ENCODE measurements at regions not wholly inside any gene's neighbourhood (a gene's known extent, or its start where the extent isn't known, plus 50 kb on each side); places are given as distances from the start of the nearest gene placed in this dataset.

- no peak overlapping the region for H3K4me3 ChIP-seq (ENCODE audit: control insufficient read depth, low read depth, low read length)
- no peak for TF ChIP-seq CTCF (conservative IDR thresholded peaks at IDR 0.05; ENCODE audit: control insufficient read depth, insufficient read depth, low read depth, low read length)
- DNase-seq (ENCODE audit: low read depth), result peak; percentile 78
Measured at GRCh38 chr1:244347942-244348341, 103.8 kb downstream of the ADSS2 start.

DNA sequence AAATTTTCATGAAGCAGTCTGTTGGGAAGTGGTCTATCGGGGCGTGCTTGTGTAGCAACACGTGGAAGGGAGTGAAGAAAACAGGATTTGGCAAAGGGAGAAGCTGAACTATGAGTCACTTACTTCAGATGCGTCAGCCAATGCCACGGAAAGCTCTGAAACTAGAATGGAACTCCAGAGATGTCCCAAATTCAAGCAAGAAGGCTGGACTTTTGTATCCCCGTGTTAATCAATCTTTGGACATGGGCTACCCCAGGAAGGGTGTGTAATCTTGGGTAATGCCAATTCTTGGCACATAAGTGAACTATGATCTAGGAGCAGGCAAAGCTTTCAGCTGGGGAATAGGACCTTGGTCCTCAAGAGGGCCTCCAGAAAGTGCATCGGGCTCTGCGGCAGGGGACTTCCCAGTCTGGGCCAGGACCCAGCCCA, 102.6 kb downstream of the ADSS2 start:
- H3K4me3 ChIP-seq (ENCODE audit: control insufficient read depth, low read depth, low read length), result no peak overlapping the region
- DNase-seq (ENCODE audit: low read depth), result peak; percentile 97
- TF ChIP-seq CTCF (conservative IDR thresholded peaks at IDR 0.05; ENCODE audit: control insufficient read depth, insufficient read depth, low read depth, low read length), result no peak

GRCh38 chr1:244349581-244350001, 102.1 kb downstream of the ADSS2 start:
- no peak for TF ChIP-seq CTCF (conservative IDR thresholded peaks at IDR 0.05; ENCODE audit: control insufficient read depth, insufficient read depth, low read depth, low read length)
- DNase-seq (ENCODE audit: low read depth), result peak; percentile 47
- H3K4me3 ChIP-seq (ENCODE audit: control insufficient read depth, low read depth, low read length), result no peak overlapping the region

DNA sequence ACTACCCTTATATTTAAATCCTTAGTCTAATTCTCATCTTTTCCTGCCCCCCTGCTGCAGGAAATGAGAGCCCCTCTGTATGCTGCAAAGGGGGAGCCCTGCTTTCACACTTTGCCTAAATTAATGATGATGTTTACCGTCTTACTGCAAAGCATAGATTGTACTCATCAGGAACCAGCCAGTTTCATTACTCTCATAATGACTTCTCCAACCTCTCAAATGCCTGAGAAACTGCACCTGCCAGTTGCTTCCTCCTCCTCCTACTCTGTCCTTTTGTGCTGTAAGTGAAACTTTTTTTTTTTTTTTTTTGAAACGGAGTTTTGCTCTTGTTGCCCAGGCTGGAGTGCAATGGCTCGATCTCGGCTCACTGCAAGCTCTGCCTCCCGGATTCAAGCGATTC, 101.7 kb downstream of the ADSS2 start:
- H3K4me3 ChIP-seq (ENCODE audit: control insufficient read depth, low read depth, low read length), result no peak overlapping the region
- no peak for TF ChIP-seq CTCF (conservative IDR thresholded peaks at IDR 0.05; ENCODE audit: control insufficient read depth, insufficient read depth, low read depth, low read length)
- DNase-seq (ENCODE audit: low read depth), result no peak

- H3K4me3 ChIP-seq (ENCODE audit: control insufficient read depth, low read depth, low read length), result no peak overlapping the region
- no peak for TF ChIP-seq CTCF (conservative IDR thresholded peaks at IDR 0.05; ENCODE audit: control insufficient read depth, insufficient read depth, low read depth, low read length)
Measured at GRCh38 chr1:244352156-244352830, 99.4 kb downstream of the ADSS2 start.

GRCh38 chr1:244353551-244354091, 98.1 kb downstream of the ADSS2 start:
- H3K4me3 ChIP-seq (ENCODE audit: control insufficient read depth, low read depth, low read length), result no peak overlapping the region
- no peak for TF ChIP-seq CTCF (conservative IDR thresholded peaks at IDR 0.05; ENCODE audit: control insufficient read depth, insufficient read depth, low read depth, low read length)
- DNase-seq (ENCODE audit: low read depth), result peak; percentile 99

More at GRCh38 chr1:244352156-244352830, 99.4 kb downstream of the ADSS2 start:
- DNase-seq (ENCODE audit: low read depth), result no peak

All from fibroblast of mammary gland (primary cell).